Keratinocyte (primary cell): ENCODE measurements at regions not wholly inside any gene's neighbourhood (a gene's known extent, or its start where the extent isn't known, plus 50 kb on each side); places are given as distances from the start of the nearest gene placed in this dataset.

Source experiments
- DNase-seq: peaks from one replicate; pipeline ENCODE4 v3.0.0-alpha.2; 2011; ENCODE audit warnings: low read depth, missing footprints, low spot score
- FAIRE-seq: peaks from 2 replicates; lab custom pipeline; 2011; peaks lifted over from hg19 to GRCh38; lab: Jason Lieb, UNC
- H2AFZ ChIP-seq: 2 replicates; pipeline ENCODE4 v1.6.0; 2012; ENCODE audit warnings: low read length, control low read depth, inconsistent platforms; ENCODE audit not compliant: control insufficient read depth
- H3K27ac ChIP-seq: 2 replicates; pipeline ENCODE4 v1.5.1; 2011; ENCODE audit warnings: low read length; ENCODE audit not compliant: control insufficient read depth, insufficient read depth
- H3K27me3 ChIP-seq: 3 replicates; pipeline ENCODE4 v1.6.0; 2011; ENCODE audit warnings: low read length; ENCODE audit not compliant: control insufficient read depth, insufficient read depth; ENCODE audit errors: extremely low read depth
- H3K36me3 ChIP-seq, 2 experiments: 2 replicates in 1 of 2; 3 replicates in 1 of 2; pipeline ENCODE4 v1.5.1; 2011; ENCODE audit warnings: low read length in 2 of 2, mild to moderate bottlenecking in 1 of 2; ENCODE audit not compliant: control insufficient read depth in 2 of 2, insufficient read depth in 2 of 2; ENCODE audit errors: extremely low read depth in 1 of 2
- H3K4me1 ChIP-seq: 3 replicates; pipeline ENCODE4 v1.5.1; 2011; ENCODE audit warnings: low read length; ENCODE audit not compliant: control insufficient read depth, insufficient read depth; ENCODE audit errors: extremely low read depth
- H3K4me2 ChIP-seq: 3 replicates; pipeline ENCODE4 v1.6.0; 2011; ENCODE audit warnings: low read depth, low read length; ENCODE audit not compliant: control insufficient read depth, insufficient read depth; ENCODE audit errors: extremely low read depth
- H3K4me3 ChIP-seq, 3 experiments: fragments of 200-600 bp in 1 of 3; sonication (generic) in 1 of 3; 2 replicates in 2 of 3; 3 replicates in 1 of 3; pipeline ENCODE4 v1.5.1; 2011 to 2016; ENCODE audit warnings: low read length in 3 of 3, mild to moderate bottlenecking in 3 of 3, control low read depth in 2 of 3, inconsistent platforms in 1 of 3, low read depth in 1 of 3, mixed read lengths in 1 of 3, mixed run types in 1 of 3, moderate library complexity in 1 of 3; ENCODE audit not compliant: control insufficient read depth in 2 of 3, insufficient read depth in 2 of 3; ENCODE audit errors: extremely low read depth in 1 of 3
- H3K79me2 ChIP-seq: 2 replicates; pipeline ENCODE4 v1.6.0; 2012; ENCODE audit warnings: low read length; ENCODE audit not compliant: control insufficient read depth, insufficient read depth
- H3K9ac ChIP-seq: 3 replicates; pipeline ENCODE4 v1.6.0; 2011; ENCODE audit warnings: low read length; ENCODE audit not compliant: control insufficient read depth, insufficient read depth; ENCODE audit errors: extremely low read depth
- H3K9me1 ChIP-seq: 3 replicates; pipeline ENCODE4 v1.6.0; 2011; ENCODE audit warnings: low read length; ENCODE audit not compliant: control insufficient read depth, insufficient read depth; ENCODE audit errors: extremely low read depth
- H3K9me3 ChIP-seq: 2 replicates; pipeline ENCODE4 v1.5.1; 2012; ENCODE audit warnings: low read depth, low read length; ENCODE audit not compliant: control insufficient read depth
- H4K20me1 ChIP-seq: 3 replicates; pipeline ENCODE4 v1.6.0; 2011; ENCODE audit warnings: low read length; ENCODE audit not compliant: control insufficient read depth, insufficient read depth; ENCODE audit errors: extremely low read depth
- EZH2 ChIP-seq: IDR thresholded peaks from one replicate; pipeline ENCODE4 v1.6.1; 2012; ENCODE audit warnings: inconsistent platforms, mild to moderate bottlenecking, low read length, moderate library complexity
- dilution Hi-C: fragments of 300-500 bp; cut with MboI; formaldehyde crosslinking; loops from one replicate; pipeline ENCODE4 v1.7.0; 2020; ENCODE audit warnings: low sequenced_read_pairs; ENCODE audit not compliant: extremely low pct_ligation_motif_present
- TF ChIP-seq, protein P1 (sequence below), 3 experiments: IDR thresholded peaks in 1 of 3; conservative IDR thresholded peaks in 1 of 3; optimal IDR thresholded peaks in 1 of 3; 2 replicates in 2 of 3; 3 replicates in 1 of 3; pipeline versions ENCODE3 to v1.5.1; 2011; ENCODE audit warnings: low read length in 3 of 3, mild to moderate bottlenecking in 3 of 3, moderate library complexity in 2 of 3, control low read depth in 1 of 3, inconsistent platforms in 1 of 3; ENCODE audit not compliant: insufficient read depth in 2 of 3; ENCODE audit errors: extremely low read depth in 1 of 3

DNA sequence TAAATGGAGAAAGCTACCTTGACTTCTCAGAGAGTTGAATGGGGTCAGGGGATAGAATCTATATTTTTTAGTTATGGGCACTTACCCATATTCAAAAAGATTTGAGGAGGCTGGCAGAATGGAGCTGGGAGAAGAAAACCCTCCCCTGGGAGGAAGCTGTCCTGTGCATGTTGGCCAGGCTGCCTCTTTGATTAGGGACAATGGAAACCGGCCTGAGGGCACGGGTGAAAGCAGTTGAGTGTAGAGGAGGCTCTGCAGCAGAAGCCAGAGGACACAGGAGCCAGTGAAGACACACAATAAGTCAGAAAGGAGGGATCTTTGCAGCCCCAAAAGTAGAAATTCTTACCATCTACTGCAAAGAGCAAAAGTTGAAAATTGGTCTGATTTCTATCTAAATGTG lies 66.6 kb upstream of the B3GAT1 start:
- H3K9ac ChIP-seq = no peak overlapping the region
- H3K4me2 ChIP-seq = no peak overlapping the region
- no peak for FAIRE-seq
- no peak overlapping the region for H3K27ac ChIP-seq
- no peaks in the 10 kb centered on the region for H3K27me3 ChIP-seq
- H3K4me3 ChIP-seq = no peak overlapping the region
- no peaks in the 10 kb centered on the region for H3K36me3 ChIP-seq
- no peaks in the 10 kb centered on the region for H3K79me2 ChIP-seq
- no peaks in the 10 kb centered on the region for H4K20me1 ChIP-seq
- no peak overlapping the region for H2AFZ ChIP-seq
- no peaks in the 10 kb centered on the region for H3K9me3 ChIP-seq
- TF ChIP-seq EZH2 = no peak
- TF ChIP-seq, protein P1, sequence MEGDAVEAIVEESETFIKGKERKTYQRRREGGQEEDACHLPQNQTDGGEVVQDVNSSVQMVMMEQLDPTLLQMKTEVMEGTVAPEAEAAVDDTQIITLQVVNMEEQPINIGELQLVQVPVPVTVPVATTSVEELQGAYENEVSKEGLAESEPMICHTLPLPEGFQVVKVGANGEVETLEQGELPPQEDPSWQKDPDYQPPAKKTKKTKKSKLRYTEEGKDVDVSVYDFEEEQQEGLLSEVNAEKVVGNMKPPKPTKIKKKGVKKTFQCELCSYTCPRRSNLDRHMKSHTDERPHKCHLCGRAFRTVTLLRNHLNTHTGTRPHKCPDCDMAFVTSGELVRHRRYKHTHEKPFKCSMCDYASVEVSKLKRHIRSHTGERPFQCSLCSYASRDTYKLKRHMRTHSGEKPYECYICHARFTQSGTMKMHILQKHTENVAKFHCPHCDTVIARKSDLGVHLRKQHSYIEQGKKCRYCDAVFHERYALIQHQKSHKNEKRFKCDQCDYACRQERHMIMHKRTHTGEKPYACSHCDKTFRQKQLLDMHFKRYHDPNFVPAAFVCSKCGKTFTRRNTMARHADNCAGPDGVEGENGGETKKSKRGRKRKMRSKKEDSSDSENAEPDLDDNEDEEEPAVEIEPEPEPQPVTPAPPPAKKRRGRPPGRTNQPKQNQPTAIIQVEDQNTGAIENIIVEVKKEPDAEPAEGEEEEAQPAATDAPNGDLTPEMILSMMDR (optimal IDR thresholded peaks at IDR 0.05 in 1 of 3, IDR thresholded peaks at IDR 0.05 in 1 of 3, conservative IDR thresholded peaks at IDR 0.05 in 1 of 3; ENCODE audit: extremely low read depth in 1 of 3, insufficient read depth in 2 of 3, low read length in 3 of 3) = no peak
- H3K4me1 ChIP-seq = no peaks in the 10 kb centered on the region
- no peaks in the 10 kb centered on the region for H3K9me1 ChIP-seq
- DNase-seq = no peak
- dilution Hi-C loops = no loop called here

DNA sequence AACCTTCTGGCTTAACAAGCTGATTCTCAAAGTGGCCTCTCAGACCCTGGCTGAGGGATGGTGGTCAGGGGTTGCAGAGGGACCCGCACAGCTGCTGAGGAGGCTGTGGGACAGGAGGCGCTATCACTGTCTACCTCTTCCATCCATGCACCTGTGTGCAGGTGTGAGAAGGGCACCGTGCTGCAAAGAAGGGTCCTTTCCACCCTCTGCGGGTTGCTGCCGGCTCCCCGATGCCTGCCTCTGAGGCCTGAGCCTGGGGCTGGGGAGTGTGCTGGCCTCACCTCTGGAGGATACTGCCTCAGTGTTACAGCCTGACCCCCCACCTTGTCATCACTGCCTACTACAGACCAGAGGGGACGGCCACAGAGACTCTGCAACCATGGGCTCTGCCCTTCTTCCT lies 66.1 kb upstream of the B3GAT1 start:
- dilution Hi-C loops = no loop called here
- DNase-seq (no peak), FAIRE-seq (no peak)
- H3K36me3 ChIP-seq = no peaks in the 10 kb centered on the region
- H3K27me3 ChIP-seq = no peaks in the 10 kb centered on the region
- H3K9me1 ChIP-seq = no peaks in the 10 kb centered on the region
- no peak overlapping the region for H3K4me3 ChIP-seq
- H3K9me3 ChIP-seq = no peaks in the 10 kb centered on the region
- no peak overlapping the region for H3K4me2 ChIP-seq
- H4K20me1 ChIP-seq = no peaks in the 10 kb centered on the region
- no peaks in the 10 kb centered on the region for H3K4me1 ChIP-seq
- no peaks in the 10 kb centered on the region for H3K79me2 ChIP-seq
- no peak overlapping the region for H3K27ac ChIP-seq
- no peak overlapping the region for H2AFZ ChIP-seq
- H3K9ac ChIP-seq = no peak overlapping the region
- no peak for TF ChIP-seq EZH2
- TF ChIP-seq, protein P1 (optimal IDR thresholded peaks at IDR 0.05 in 1 of 3, IDR thresholded peaks at IDR 0.05 in 1 of 3, conservative IDR thresholded peaks at IDR 0.05 in 1 of 3; ENCODE audit: extremely low read depth in 1 of 3, insufficient read depth in 2 of 3, low read length in 3 of 3) = no peak
